Prostate gland (tissue), 2 donors: ENCODE measurements at regions not wholly inside any gene's neighbourhood (a gene's known extent, or its start where the extent isn't known, plus 50 kb on each side); places are given as distances from the start of the nearest gene placed in this dataset.

ENCODE experiments used
- POLR2A ChIP-seq: fragments of 450-650 bp; IDR thresholded peaks from one replicate; pipeline ENCODE4 v1.6.1; 2016; ENCODE audit warnings: antibody characterized with exemption, mild to moderate bottlenecking
- TF ChIP-seq, protein P1 (sequence below), 4 experiments: fragments of 200-600 bp in 2 of 4; fragments of 450-650 bp in 2 of 4; sonication (generic) in 2 of 4; IDR thresholded peaks; 1 replicate in 3 of 4; 2 replicates in 1 of 4; pipeline ENCODE4 v1.5.1; 2016 to 2019; ENCODE audit warnings: antibody characterized with exemption in 4 of 4, mild to moderate bottlenecking in 2 of 4, moderate library complexity in 2 of 4

DNA sequence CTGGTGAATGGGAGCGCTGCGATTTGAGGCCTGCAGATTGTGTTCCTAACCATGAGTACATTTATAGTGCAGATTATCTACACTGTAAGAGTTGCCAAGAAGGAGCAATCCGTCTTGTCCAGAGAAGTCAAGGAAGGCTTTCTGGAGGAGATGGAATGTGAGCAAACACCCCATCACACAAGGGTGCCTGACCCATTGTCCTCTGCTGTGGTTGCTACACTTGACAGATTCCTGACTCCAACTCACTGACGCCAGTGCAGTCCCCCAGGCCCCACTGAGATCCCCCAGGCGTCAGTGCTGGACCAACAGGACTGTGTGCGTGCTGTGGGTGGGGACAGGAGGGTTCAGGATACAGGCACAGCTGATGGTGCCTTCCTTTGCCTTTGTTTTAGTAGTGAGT is 135.9 kb upstream of the TPM1 start:
- TF ChIP-seq, protein P1, sequence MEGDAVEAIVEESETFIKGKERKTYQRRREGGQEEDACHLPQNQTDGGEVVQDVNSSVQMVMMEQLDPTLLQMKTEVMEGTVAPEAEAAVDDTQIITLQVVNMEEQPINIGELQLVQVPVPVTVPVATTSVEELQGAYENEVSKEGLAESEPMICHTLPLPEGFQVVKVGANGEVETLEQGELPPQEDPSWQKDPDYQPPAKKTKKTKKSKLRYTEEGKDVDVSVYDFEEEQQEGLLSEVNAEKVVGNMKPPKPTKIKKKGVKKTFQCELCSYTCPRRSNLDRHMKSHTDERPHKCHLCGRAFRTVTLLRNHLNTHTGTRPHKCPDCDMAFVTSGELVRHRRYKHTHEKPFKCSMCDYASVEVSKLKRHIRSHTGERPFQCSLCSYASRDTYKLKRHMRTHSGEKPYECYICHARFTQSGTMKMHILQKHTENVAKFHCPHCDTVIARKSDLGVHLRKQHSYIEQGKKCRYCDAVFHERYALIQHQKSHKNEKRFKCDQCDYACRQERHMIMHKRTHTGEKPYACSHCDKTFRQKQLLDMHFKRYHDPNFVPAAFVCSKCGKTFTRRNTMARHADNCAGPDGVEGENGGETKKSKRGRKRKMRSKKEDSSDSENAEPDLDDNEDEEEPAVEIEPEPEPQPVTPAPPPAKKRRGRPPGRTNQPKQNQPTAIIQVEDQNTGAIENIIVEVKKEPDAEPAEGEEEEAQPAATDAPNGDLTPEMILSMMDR (IDR thresholded peaks at IDR 0.05) = no peak
- TF ChIP-seq POLR2A = no peak
